GM13977 (cell line): ENCODE measurements at regions not wholly inside any gene's neighbourhood (a gene's known extent, or its start where the extent isn't known, plus 50 kb on each side); places are given as distances from the start of the nearest gene placed in this dataset.

Source experiments
- DNase-seq: peaks from one replicate; pipeline ENCODE4 v3.0.0; 2012; ENCODE audit warnings: low spot score
- CTCF ChIP-seq: IDR thresholded peaks from 2 replicates; pipeline ENCODE4 v1.5.1; 2012; ENCODE audit warnings: mild to moderate bottlenecking, control low read depth; ENCODE audit not compliant: insufficient read depth; ENCODE audit errors: extremely low read depth, missing control alignments
- in situ Hi-C: fragments of 300-500 bp; cut with MboI; formaldehyde crosslinking; loops from one replicate; pipeline ENCODE4 v1.12.0; 2022; ENCODE audit warnings: low sequenced_read_pairs, low pct_unique_long_range_greater_than_20kb, mixed read lengths, inconsistent platforms; ENCODE audit not compliant: unreplicated experiment

- in situ Hi-C loops: no loop called here
- no peak for DNase-seq
- no peak for TF ChIP-seq CTCF
Measured at GRCh38 chr1:239718997-239719628, 332.7 kb downstream of the CHRM3 start.

- no peak for TF ChIP-seq CTCF
- in situ Hi-C loops: no loop called here
- no peak for DNase-seq
Measured at GRCh38 chr1:239719642-239720258, 333.4 kb downstream of the CHRM3 start.

GRCh38 chr1:239722035-239722434, 335.7 kb downstream of the CHRM3 start:
- no peak for TF ChIP-seq CTCF
- no peak for DNase-seq
- in situ Hi-C loops: no loop called here

- no peak for DNase-seq
- in situ Hi-C loops: no loop called here
- TF ChIP-seq CTCF: no peak
Measured at GRCh38 chr1:239723776-239724367, 337.5 kb downstream of the CHRM3 start.

- in situ Hi-C loops: no loop called here
- no peak for DNase-seq
- no peak for TF ChIP-seq CTCF
Measured at GRCh38 chr1:239725371-239725770, 339.0 kb downstream of the CHRM3 start.

GRCh38 chr1:239725933-239726332, 339.6 kb downstream of the CHRM3 start:
- in situ Hi-C loops: no loop called here
- TF ChIP-seq CTCF: no peak
- no peak for DNase-seq
